KMS-11 (cell line): ENCODE measurements at regions not wholly inside any gene's neighbourhood (a gene's known extent, or its start where the extent isn't known, plus 50 kb on each side); places are given as distances from the start of the nearest gene placed in this dataset.

Experiments
- H2AFZ ChIP-seq: fragments of 200-600 bp; sonication (generic); 2 replicates; pipeline ENCODE4 v1.6.1; 2016; ENCODE audit warnings: antibody characterized with exemption, mixed run types, low read depth
- H3K27ac ChIP-seq: fragments of 200-600 bp; sonication (generic); 2 replicates; pipeline ENCODE4 v1.6.1; 2016; ENCODE audit warnings: mild to moderate bottlenecking, mixed run types
- H3K27me3 ChIP-seq: fragments of 200-600 bp; sonication (generic); 2 replicates; pipeline ENCODE4 v1.6.1; 2017; ENCODE audit warnings: mild to moderate bottlenecking, low read depth, mixed run types, moderate library complexity; ENCODE audit not compliant: insufficient read depth
- H3K36me3 ChIP-seq: fragments of 200-600 bp; sonication (generic); 2 replicates; pipeline ENCODE4 v1.6.1; 2017; ENCODE audit warnings: mild to moderate bottlenecking, mixed run types; ENCODE audit not compliant: insufficient read depth
- H3K4me1 ChIP-seq: fragments of 200-600 bp; sonication (generic); 2 replicates; pipeline ENCODE4 v1.6.1; 2016; ENCODE audit warnings: mild to moderate bottlenecking, low read depth, mixed run types; ENCODE audit not compliant: poor library complexity, severe bottlenecking
- H3K4me2 ChIP-seq: fragments of 200-600 bp; sonication (generic); 2 replicates; pipeline ENCODE4 v1.7.0; 2016; ENCODE audit warnings: mild to moderate bottlenecking, mixed run types
- H3K4me3 ChIP-seq: fragments of 200-600 bp; sonication (generic); IDR thresholded peaks from 2 replicates; pipeline ENCODE4 v1.6.1; 2017; ENCODE audit warnings: low read depth, low read length, mixed read lengths; ENCODE audit not compliant: insufficient read depth
- H3K79me2 ChIP-seq: fragments of 200-600 bp; sonication (generic); 2 replicates; pipeline ENCODE4 v1.6.1; 2016; ENCODE audit warnings: low read depth, mixed run types; ENCODE audit not compliant: insufficient read depth
- H3K9ac ChIP-seq: fragments of 200-600 bp; sonication (generic); 2 replicates; pipeline ENCODE4 v1.6.1; 2016; ENCODE audit warnings: mild to moderate bottlenecking, mixed run types
- H4K20me1 ChIP-seq: fragments of 200-600 bp; sonication (generic); 2 replicates; pipeline ENCODE4 v1.6.1; 2016; ENCODE audit warnings: mild to moderate bottlenecking, mixed run types; ENCODE audit not compliant: insufficient read depth
- TF ChIP-seq, protein P1 (sequence below): fragments of 200-600 bp; sonication (generic); conservative IDR thresholded peaks from 2 replicates; pipeline ENCODE4 v1.6.1; 2017; ENCODE audit warnings: low read depth, mild to moderate bottlenecking, antibody characterized with exemption, low read length, moderate library complexity, mixed read lengths

DNA sequence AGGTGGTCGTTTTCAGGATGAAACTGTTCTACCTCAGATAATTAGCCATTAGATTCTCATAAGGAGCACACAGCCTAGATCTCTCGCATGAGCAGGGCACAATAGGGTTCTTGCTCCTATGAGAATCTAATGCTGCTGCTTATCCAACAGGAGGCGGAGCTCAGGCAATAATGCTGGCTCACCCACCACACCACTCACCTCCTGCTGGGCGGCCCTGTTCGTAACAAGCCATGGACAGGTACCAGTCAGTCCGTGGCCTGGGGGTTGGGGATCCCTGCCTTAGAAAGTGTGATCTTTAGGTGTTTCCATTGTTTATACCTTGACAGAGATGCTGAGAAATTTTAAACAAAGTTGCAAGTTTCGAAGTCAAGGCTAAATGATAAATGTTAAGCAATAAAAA lies 344.6 kb upstream of the HTR2A start:
- H3K9ac ChIP-seq, result no peak overlapping the region
- H3K27me3 ChIP-seq, result no peaks in the 10 kb centered on the region
- no peak overlapping the region for H3K4me3 ChIP-seq
- H4K20me1 ChIP-seq, result no peaks in the 10 kb centered on the region
- TF ChIP-seq, protein P1, sequence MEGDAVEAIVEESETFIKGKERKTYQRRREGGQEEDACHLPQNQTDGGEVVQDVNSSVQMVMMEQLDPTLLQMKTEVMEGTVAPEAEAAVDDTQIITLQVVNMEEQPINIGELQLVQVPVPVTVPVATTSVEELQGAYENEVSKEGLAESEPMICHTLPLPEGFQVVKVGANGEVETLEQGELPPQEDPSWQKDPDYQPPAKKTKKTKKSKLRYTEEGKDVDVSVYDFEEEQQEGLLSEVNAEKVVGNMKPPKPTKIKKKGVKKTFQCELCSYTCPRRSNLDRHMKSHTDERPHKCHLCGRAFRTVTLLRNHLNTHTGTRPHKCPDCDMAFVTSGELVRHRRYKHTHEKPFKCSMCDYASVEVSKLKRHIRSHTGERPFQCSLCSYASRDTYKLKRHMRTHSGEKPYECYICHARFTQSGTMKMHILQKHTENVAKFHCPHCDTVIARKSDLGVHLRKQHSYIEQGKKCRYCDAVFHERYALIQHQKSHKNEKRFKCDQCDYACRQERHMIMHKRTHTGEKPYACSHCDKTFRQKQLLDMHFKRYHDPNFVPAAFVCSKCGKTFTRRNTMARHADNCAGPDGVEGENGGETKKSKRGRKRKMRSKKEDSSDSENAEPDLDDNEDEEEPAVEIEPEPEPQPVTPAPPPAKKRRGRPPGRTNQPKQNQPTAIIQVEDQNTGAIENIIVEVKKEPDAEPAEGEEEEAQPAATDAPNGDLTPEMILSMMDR, result no peak
- no peak overlapping the region for H3K27ac ChIP-seq
- no peak overlapping the region for H2AFZ ChIP-seq
- no peak overlapping the region for H3K4me2 ChIP-seq
- H3K4me1 ChIP-seq, result no peaks in the 10 kb centered on the region
- no peaks in the 10 kb centered on the region for H3K79me2 ChIP-seq
- no peaks in the 10 kb centered on the region for H3K36me3 ChIP-seq

DNA sequence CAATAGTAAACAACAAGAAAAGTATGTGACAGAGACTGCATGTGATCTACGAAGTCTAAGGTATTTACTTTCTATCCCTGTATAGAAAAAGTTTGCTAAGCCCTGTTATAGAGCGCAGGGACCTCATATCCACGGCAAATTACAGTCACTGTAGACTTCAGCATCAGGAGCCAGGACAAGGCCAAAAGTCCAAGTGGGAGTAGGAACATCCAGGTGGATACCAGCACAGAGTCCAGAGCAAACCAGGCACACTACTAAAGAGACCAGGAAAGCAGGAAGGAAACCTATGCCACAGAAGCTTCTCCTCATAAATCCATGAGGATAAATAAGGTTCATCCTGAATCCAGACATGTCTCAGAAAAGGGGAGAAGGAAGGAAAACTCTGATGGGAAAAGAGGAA lies 342.2 kb upstream of the HTR2A start:
- TF ChIP-seq, protein P1, result no peak
- H3K4me3 ChIP-seq, result no peak overlapping the region

DNA sequence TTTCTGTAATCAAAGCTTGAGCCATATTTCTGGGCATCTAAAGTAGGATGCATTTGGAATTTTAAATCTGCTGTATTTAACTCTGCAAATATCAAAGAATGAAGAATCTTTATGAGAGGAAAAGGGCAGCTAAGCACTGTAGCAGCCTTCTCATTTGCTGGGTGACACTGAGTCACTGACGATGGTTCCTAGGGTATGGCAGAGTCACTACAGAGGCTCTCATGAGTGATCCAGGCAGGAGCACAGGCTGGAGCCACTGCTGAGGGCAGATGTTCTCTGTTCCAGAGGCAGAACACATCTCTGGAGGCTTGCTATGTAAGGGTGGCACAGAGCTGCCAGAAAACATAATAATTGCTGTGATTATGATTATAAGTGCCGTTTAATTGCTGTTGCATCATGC lies 340.7 kb upstream of the HTR2A start:
- H3K27ac ChIP-seq, result no peak overlapping the region
- no peak overlapping the region for H2AFZ ChIP-seq
- no peaks in the 10 kb centered on the region for H3K36me3 ChIP-seq
- no peaks in the 10 kb centered on the region for H3K79me2 ChIP-seq
- TF ChIP-seq, protein P1, result no peak
- H3K4me1 ChIP-seq, result no peaks in the 10 kb centered on the region
- H3K4me2 ChIP-seq, result no peak overlapping the region
- H3K4me3 ChIP-seq, result no peak overlapping the region
- H4K20me1 ChIP-seq, result no peaks in the 10 kb centered on the region
- H3K27me3 ChIP-seq, result no peaks in the 10 kb centered on the region
- H3K9ac ChIP-seq, result no peak overlapping the region

More for the DNA sequence above, 342.2 kb upstream of the HTR2A start:
- Histone ChIP-seq H3K4me1 (no peaks in the 10 kb centered on the region), H4K20me1 (no peaks in the 10 kb centered on the region), H3K79me2 (no peaks in the 10 kb centered on the region), H3K36me3 (no peaks in the 10 kb centered on the region), H3K4me2 (no peak overlapping the region), H3K27ac (no peak overlapping the region), H3K9ac (no peak overlapping the region), H2AFZ (no peak overlapping the region), H3K27me3 (no peaks in the 10 kb centered on the region)

DNA sequence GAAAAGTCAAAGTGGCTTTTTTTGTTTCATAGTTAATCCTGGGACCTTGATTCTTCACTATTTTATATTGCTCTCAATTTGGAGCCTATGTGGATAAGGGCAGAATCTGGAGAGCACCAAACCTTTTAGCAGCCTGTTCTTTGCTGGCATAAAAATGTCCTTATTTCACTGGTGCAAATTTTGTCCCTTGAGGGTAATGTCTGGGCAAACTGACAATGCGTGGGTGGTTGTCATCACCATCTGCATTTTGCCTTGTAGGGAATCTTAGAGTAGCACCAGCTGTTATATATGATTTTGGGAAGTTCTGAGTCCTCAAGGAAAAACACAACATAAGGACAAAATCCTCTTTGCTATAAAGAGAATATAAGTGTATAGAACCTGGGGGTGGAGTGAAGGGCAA lies 336.9 kb upstream of the HTR2A start:
- H4K20me1 ChIP-seq, result no peaks in the 10 kb centered on the region
- H3K36me3 ChIP-seq, result no peaks in the 10 kb centered on the region
- TF ChIP-seq, protein P1, result no peak
- H3K4me2 ChIP-seq, result no peak overlapping the region
- no peak overlapping the region for H3K4me3 ChIP-seq
- no peaks in the 10 kb centered on the region for H3K4me1 ChIP-seq
- H3K27ac ChIP-seq, result no peak overlapping the region
- H2AFZ ChIP-seq, result no peak overlapping the region
- no peaks in the 10 kb centered on the region for H3K79me2 ChIP-seq
- no peaks in the 10 kb centered on the region for H3K27me3 ChIP-seq
- no peak overlapping the region for H3K9ac ChIP-seq
